Endodermal cell (in vitro differentiated cells): ENCODE measurements at regions not wholly inside any gene's neighbourhood (a gene's known extent, or its start where the extent isn't known, plus 50 kb on each side); places are given as distances from the start of the nearest gene placed in this dataset.
A peak's percentile ranks its signal among the peaks of the same experiment; 100 is the strongest.

Source experiments
- DNase-seq: peaks from one replicate; pipeline ENCODE4 v3.0.0-alpha.2; 2017
- H3K27ac ChIP-seq: 2 replicates; pipeline ENCODE4 v1.5.1; 2013; ENCODE audit warnings: mild to moderate bottlenecking, low read depth, low read length, moderate library complexity
- H3K27me3 ChIP-seq: 2 replicates; pipeline ENCODE4 v1.6.1; 2013; ENCODE audit warnings: mild to moderate bottlenecking, low read length, moderate library complexity; ENCODE audit not compliant: insufficient read depth, control insufficient read depth, poor library complexity, severe bottlenecking
- H3K36me3 ChIP-seq: 2 replicates; pipeline ENCODE4 v1.7.0; 2013; ENCODE audit warnings: mild to moderate bottlenecking, low read length, moderate library complexity; ENCODE audit not compliant: control insufficient read depth, insufficient read depth
- H3K4me1 ChIP-seq: one replicate; pipeline ENCODE4 v1.7.0; 2013; ENCODE audit warnings: low read length; ENCODE audit not compliant: control insufficient read depth, insufficient read depth
- H3K4me3 ChIP-seq: 2 replicates; pipeline ENCODE4 v1.5.1; 2013; ENCODE audit warnings: mild to moderate bottlenecking, low read length, moderate library complexity
- H3K9ac ChIP-seq: 2 replicates; pipeline ENCODE4 v1.6.1; 2013; ENCODE audit warnings: mild to moderate bottlenecking, low read length, moderate library complexity; ENCODE audit not compliant: poor library complexity, severe bottlenecking; ENCODE audit errors: extremely low read depth
- H3K9me3 ChIP-seq: 2 replicates; pipeline ENCODE4 v1.6.1; 2013; ENCODE audit warnings: mild to moderate bottlenecking, low read length, moderate library complexity; ENCODE audit not compliant: control insufficient read depth
- H3K27ac Mint-ChIP-seq: 2 replicates; pipeline ENCODE4 v1.8.0; 2020; ENCODE audit warnings: mixed read lengths
- H3K27me3 Mint-ChIP-seq: 2 replicates; pipeline ENCODE4 v1.8.0; 2021; ENCODE audit warnings: mild to moderate bottlenecking, mixed read lengths; ENCODE audit not compliant: insufficient read depth
- H3K36me3 Mint-ChIP-seq: 2 replicates; pipeline ENCODE4 v1.8.0; 2020; ENCODE audit warnings: low read depth, mixed read lengths
- H3K4me1 Mint-ChIP-seq: 2 replicates; pipeline ENCODE4 v1.8.0; 2020; ENCODE audit warnings: mixed read lengths
- H3K4me3 Mint-ChIP-seq: 2 replicates; pipeline ENCODE4 v1.8.0; 2020; ENCODE audit warnings: mild to moderate bottlenecking, moderate library complexity, mixed read lengths
- H3K9me3 Mint-ChIP-seq: 2 replicates; pipeline ENCODE4 v1.8.0; 2020; ENCODE audit warnings: mild to moderate bottlenecking, mixed read lengths
- CTCF ChIP-seq: fragments of 200-600 bp; sonication (generic); conservative IDR thresholded peaks from 2 replicates; pipeline ENCODE4 v1.5.0; 2021; ENCODE audit warnings: antibody characterized with exemption, mild to moderate bottlenecking
- WGBS, 2 experiments: methylation state at CpG; one replicate each; pipeline versions ENCODE4 v1.1.5 to v1.1.7; 2013; ENCODE audit warnings: missing lambda C conversion rate in 2 of 2, mixed read lengths in 1 of 2; ENCODE audit not compliant: insufficient coverage in 1 of 2, insufficient read length in 1 of 2; 5-methylcytosine and 5-hydroxymethylcytosine counted together

- Histone ChIP-seq H3K9me3 (no peaks in the 10 kb centered on the region), H3K4me3 (no peak overlapping the region), H3K27me3 (no peaks in the 10 kb centered on the region), H3K4me1 (no peaks in the 10 kb centered on the region), H3K27ac (no peak overlapping the region), H3K9ac (no peak overlapping the region), H3K36me3 (no peaks in the 10 kb centered on the region)
- Mint-ChIP-seq H3K27me3 (peaks cover 17% of the 10 kb centered on the region), H3K4me1 (peaks cover 14% of the 10 kb centered on the region), H3K27ac (no peak overlapping the region), H3K36me3 (no peaks in the 10 kb centered on the region), H3K9me3 (peaks cover 6% of the 10 kb centered on the region), H3K4me3 (no peak overlapping the region)
- peak; percentile 44 for DNase-seq
- no peak for TF ChIP-seq CTCF
- 91% methylated on average over 1 of the region's 1 CpG; no CpG with 5 or more reads in 1 of the 2 experiments for WGBS, 2 experiments
These were observed 54.4 kb upstream of the DRD2 start for GRCh38 chr11:113529606-113530005.

GRCh38 chr11:113528982-113529381 is 53.8 kb upstream of the DRD2 start:
- Mint-ChIP-seq H3K27me3 (peaks cover 19% of the 10 kb centered on the region), H3K27ac (no peak overlapping the region), H3K36me3 (no peaks in the 10 kb centered on the region), H3K4me1 (peaks cover 14% of the 10 kb centered on the region), H3K4me3 (no peak overlapping the region), H3K9me3 (peaks cover 10% of the 10 kb centered on the region)
- Histone ChIP-seq H3K4me1 (no peaks in the 10 kb centered on the region), H3K27me3 (no peaks in the 10 kb centered on the region), H3K4me3 (no peak overlapping the region), H3K9ac (no peak overlapping the region), H3K36me3 (no peaks in the 10 kb centered on the region), H3K27ac (no peak overlapping the region), H3K9me3 (no peaks in the 10 kb centered on the region)
- TF ChIP-seq CTCF: no peak
- DNase-seq: peak; percentile 19

DNA sequence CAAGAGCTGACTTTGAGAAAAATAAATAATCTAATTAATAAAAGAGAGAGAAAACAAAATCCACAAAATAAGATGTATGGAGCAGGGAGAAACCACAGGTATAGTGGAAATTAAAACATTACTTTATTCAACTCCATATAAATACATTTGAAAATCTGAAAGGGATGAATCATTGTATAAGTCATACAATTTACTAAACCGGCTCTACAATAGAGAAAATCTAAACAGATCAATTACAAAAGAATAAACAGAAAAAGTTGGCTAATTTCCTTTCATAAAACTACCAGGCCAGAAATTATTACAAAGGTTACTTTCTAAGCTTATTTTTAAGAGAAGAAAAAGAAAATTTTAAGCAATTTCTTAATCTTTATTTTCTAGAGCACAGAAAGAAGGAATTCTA is 51.3 kb upstream of the DRD2 start:
- Histone ChIP-seq H3K27ac (no peak overlapping the region), H3K4me1 (no peaks in the 10 kb centered on the region), H3K9ac (no peak overlapping the region), H3K36me3 (no peaks in the 10 kb centered on the region), H3K27me3 (no peaks in the 10 kb centered on the region), H3K4me3 (no peak overlapping the region), H3K9me3 (no peaks in the 10 kb centered on the region)
- no peak for DNase-seq
- TF ChIP-seq CTCF: no peak
- H3K27me3 Mint-ChIP-seq: peaks cover 20% of the 10 kb centered on the region
- H3K27ac Mint-ChIP-seq: no peak overlapping the region
- no peak overlapping the region for H3K4me3 Mint-ChIP-seq
- H3K4me1 Mint-ChIP-seq: no peaks in the 10 kb centered on the region
- 100% methylated on average over 1 of the region's 1 CpG for WGBS, 2 experiments
- peaks cover 23% of the 10 kb centered on the region for H3K9me3 Mint-ChIP-seq
- H3K36me3 Mint-ChIP-seq: no peaks in the 10 kb centered on the region
